SK-N-MC (cell line): ENCODE measurements at regions not wholly inside any gene's neighbourhood (a gene's known extent, or its start where the extent isn't known, plus 50 kb on each side); places are given as distances from the start of the nearest gene placed in this dataset.

Experiments
- DNase-seq: peaks from one replicate; pipeline ENCODE4 v3.0.0-alpha.2; 2011; ENCODE audit warnings: low read depth, low spot score
- H3K27ac ChIP-seq: fragments of 200-600 bp; sonication (generic); 2 replicates; pipeline ENCODE4 v1.5.1; 2016; ENCODE audit warnings: mixed run types
- H3K36me3 ChIP-seq: fragments of 200-600 bp; sonication (generic); 2 replicates; pipeline ENCODE4 v1.6.1; 2017; ENCODE audit warnings: antibody characterized with exemption, low read length, mixed read lengths; ENCODE audit not compliant: insufficient read depth
- H3K4me3 ChIP-seq: fragments of 200-600 bp; sonication (generic); 2 replicates; pipeline ENCODE4 v1.5.1; 2016
- H3K9ac ChIP-seq: fragments of 200-600 bp; sonication (generic); 2 replicates; pipeline ENCODE4 v1.8.0; 2017; ENCODE audit warnings: mixed run types, mixed read lengths; ENCODE audit not compliant: insufficient read length
- H3K9me3 ChIP-seq: fragments of 200-600 bp; sonication (generic); 2 replicates; pipeline ENCODE4 v1.6.1; 2017; ENCODE audit warnings: low read depth, mild to moderate bottlenecking, antibody characterized with exemption, low read length, moderate library complexity, mixed read lengths
- EZH2 ChIP-seq: fragments of 200-600 bp; sonication (generic); IDR thresholded peaks from one replicate; pipeline ENCODE4 v1.6.1; 2017; ENCODE audit warnings: antibody characterized with exemption
- FOXP2 ChIP-seq: optimal IDR thresholded peaks from 2 replicates; pipeline ENCODE3; 2011; ENCODE audit warnings: mild to moderate bottlenecking, moderate library complexity; ENCODE audit not compliant: insufficient read depth; ENCODE audit errors: extremely low read length, control extremely low read depth
- POLR2AphosphoS5 ChIP-seq: IDR thresholded peaks from 2 replicates; pipeline ENCODE4 v1.6.1; 2012; ENCODE audit warnings: mild to moderate bottlenecking, low read depth, low read length, borderline replicate concordance

DNA sequence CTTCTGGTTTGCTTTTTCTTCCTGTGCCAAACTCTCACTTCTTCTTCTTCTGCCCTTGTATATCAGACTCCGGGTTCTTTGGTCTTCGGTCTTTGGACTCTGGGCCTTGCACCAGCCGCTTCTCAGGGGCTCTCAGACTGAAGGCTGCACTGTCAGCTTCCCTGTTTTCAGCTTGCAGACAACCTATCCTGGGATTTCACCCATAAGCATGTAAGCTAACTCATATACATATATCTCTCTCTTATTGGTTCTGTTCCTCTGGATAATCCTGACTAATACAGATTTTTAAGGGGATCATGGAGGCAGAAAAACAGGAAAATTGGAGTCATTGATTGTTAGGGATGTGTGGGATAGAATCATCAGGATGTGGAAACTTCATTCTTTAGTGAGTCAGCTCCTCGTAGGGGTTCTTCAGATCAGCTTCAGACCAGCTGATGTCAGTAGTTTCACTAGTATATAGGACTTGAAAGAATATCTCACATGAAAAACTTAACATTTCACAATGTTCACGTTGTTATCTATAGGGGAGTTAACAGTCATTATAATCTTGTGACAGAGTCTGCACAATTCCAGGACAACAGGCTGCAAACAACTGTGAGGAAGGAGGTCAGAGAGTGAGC lies 102.9 kb downstream of the RASSF9 start:
- peak overlapping the region; percentile 62; the same call in 1 of the 2 replicates for H3K27ac ChIP-seq
- TF ChIP-seq POLR2AphosphoS5 (no peak), FOXP2 (no peak), EZH2 (no peak)
- no peak overlapping the region for H3K9ac ChIP-seq
- peaks cover 3% of the 10 kb centered on the region; the same call in 1 of the 2 replicates for H3K9me3 ChIP-seq
- H3K36me3 ChIP-seq: no peaks in the 10 kb centered on the region; the same call in 1 of the 2 replicates
- no peak for DNase-seq
- H3K4me3 ChIP-seq: no peak overlapping the region

GRCh38 chr12:85733984-85734383 lies 102.2 kb downstream of the RASSF9 start:
- TF ChIP-seq FOXP2 (no peak), EZH2 (no peak), POLR2AphosphoS5 (no peak)
- no peak for DNase-seq
- Histone ChIP-seq H3K36me3 (no peaks in the 10 kb centered on the region; the same call in 1 of the 2 replicates), H3K4me3 (0 out of 2 replicates have a peak overlapping the region, but pooled peaks have one; percentile 5), H3K27ac (peak overlapping the region; percentile 62; the same call in 1 of the 2 replicates), H3K9me3 (peaks cover 3% of the 10 kb centered on the region; the same call in 1 of the 2 replicates), H3K9ac (peak overlapping the region; percentile 11)

GRCh38 chr12:85740186-85740585 lies 96.0 kb downstream of the RASSF9 start:
- peak overlapping the region; percentile 21 for H3K9ac ChIP-seq
- TF ChIP-seq FOXP2: peak; percentile 99
- TF ChIP-seq POLR2AphosphoS5: peak; percentile 51; the same call in 1 of the 2 replicates
- no peak for TF ChIP-seq EZH2
- peak; percentile 83 for DNase-seq
- peak overlapping the region; percentile 98 for H3K27ac ChIP-seq
- H3K4me3 ChIP-seq: peak overlapping the region; percentile 55
- no peaks in the 10 kb centered on the region for H3K36me3 ChIP-seq
- no peaks in the 10 kb centered on the region for H3K9me3 ChIP-seq

GRCh38 chr12:85741046-85741445 lies 95.2 kb downstream of the RASSF9 start:
- Histone ChIP-seq H3K4me3 (peak overlapping the region; percentile 55), H3K9ac (peak overlapping the region; percentile 21), H3K27ac (peak overlapping the region; percentile 98), H3K36me3 (no peaks in the 10 kb centered on the region), H3K9me3 (no peaks in the 10 kb centered on the region)
- TF ChIP-seq EZH2: no peak
- TF ChIP-seq POLR2AphosphoS5: peak; percentile 36; the same call in 1 of the 2 replicates
- DNase-seq: peak; percentile 66

GRCh38 chr12:85747941-85748495 lies 88.2 kb downstream of the RASSF9 start:
- TF ChIP-seq EZH2 (no peak), POLR2AphosphoS5 (no peak), FOXP2 (no peak)
- no peak overlapping the region for H3K4me3 ChIP-seq
- no peak for DNase-seq

More at GRCh38 chr12:85747941-85748495, 88.2 kb downstream of the RASSF9 start:
- Histone ChIP-seq H3K9ac (no peak overlapping the region), H3K36me3 (no peaks in the 10 kb centered on the region), H3K9me3 (no peaks in the 10 kb centered on the region), H3K27ac (peak overlapping the region; percentile 8; the same call in 1 of the 2 replicates)
